NB4 (cell line): ENCODE measurements at regions not wholly inside any gene's neighbourhood (a gene's known extent, or its start where the extent isn't known, plus 50 kb on each side); places are given as distances from the start of the nearest gene placed in this dataset.

Experiments used
- DNase-seq: peaks from one replicate; pipeline ENCODE4 v3.0.0; 2010; ENCODE audit warnings: low read depth
- H3K4me3 ChIP-seq: one replicate; pipeline ENCODE4 v1.5.1; 2011; ENCODE audit warnings: mild to moderate bottlenecking, low read depth, low read length, moderate library complexity
- CTCF ChIP-seq: IDR thresholded peaks from one replicate; pipeline ENCODE4 v1.5.1; 2012; ENCODE audit warnings: low read depth, low read length
- MAX ChIP-seq: IDR thresholded peaks from 2 replicates; pipeline ENCODE4 v1.6.1; 2011; ENCODE audit warnings: low read depth, low read length
- MYC ChIP-seq: IDR thresholded peaks from 2 replicates; pipeline ENCODE4 v1.6.1; 2011; ENCODE audit warnings: low read depth, low read length
- POLR2A ChIP-seq: IDR thresholded peaks from 2 replicates; pipeline ENCODE4 v1.6.1; 2011; ENCODE audit warnings: mild to moderate bottlenecking; ENCODE audit not compliant: insufficient read length; ENCODE audit errors: extremely low read depth

GRCh38 chr9:121557581-121558447 lies 58.2 kb upstream of the GGTA1 start:
- TF ChIP-seq CTCF (no peak), MAX (peak; percentile 85), MYC (peak; percentile 80)
- H3K4me3 ChIP-seq, result no peak overlapping the region
- DNase-seq, result peak; percentile 91

GRCh38 chr9:121558473-121558872 lies 58.8 kb upstream of the GGTA1 start:
- TF ChIP-seq CTCF (no peak), MAX (no peak), POLR2A (no peak), MYC (no peak)
- peak; percentile 28 for DNase-seq
- H3K4me3 ChIP-seq, result no peak overlapping the region

DNA sequence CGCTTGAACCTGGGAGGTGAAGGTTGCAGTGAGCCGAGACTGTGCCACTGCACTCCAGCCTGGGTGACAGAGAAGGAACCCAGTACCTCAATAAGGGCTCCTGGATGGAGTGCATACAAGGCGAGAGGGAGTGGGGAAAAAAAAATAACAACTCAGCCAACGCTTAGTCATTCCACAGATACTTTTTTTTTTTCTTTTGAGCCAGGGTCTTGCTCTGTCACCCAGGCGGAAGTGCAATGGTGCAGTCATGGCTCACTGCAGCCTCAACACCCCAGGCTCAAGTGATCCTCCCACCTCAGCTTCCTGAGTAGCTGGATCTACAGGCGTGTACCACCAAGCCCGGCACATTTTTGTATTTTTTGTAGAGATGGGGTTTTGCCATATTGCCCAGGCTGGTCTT lies 59.5 kb upstream of the GGTA1 start:
- TF ChIP-seq MAX (no peak), POLR2A (no peak), MYC (no peak), CTCF (no peak)
- H3K4me3 ChIP-seq, result no peak overlapping the region
- DNase-seq, result peak; percentile 65

DNA sequence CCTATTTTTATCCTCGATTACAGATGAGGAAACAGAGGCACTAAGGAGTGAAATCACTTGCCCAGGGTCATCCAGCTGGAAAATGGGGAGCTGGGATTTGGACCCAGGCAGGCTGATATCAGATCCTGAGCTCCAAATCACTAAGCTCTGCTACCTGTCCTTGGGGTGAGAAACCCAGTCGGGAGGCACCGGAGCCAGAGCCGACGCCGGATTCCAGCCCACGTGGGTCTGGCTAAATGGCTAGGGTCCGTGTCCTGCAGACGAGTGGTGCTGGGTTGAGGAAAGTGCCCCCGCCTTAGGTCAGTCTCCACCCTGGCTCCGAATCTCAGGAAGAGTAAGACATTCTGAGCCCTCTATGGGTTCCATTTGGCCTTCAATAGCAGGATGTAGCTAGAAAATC lies 61.3 kb upstream of the GGTA1 start:
- no peak for DNase-seq
- no peak overlapping the region for H3K4me3 ChIP-seq
- TF ChIP-seq POLR2A (no peak), MYC (no peak), MAX (no peak), CTCF (no peak)

- no peak for TF ChIP-seq CTCF
- TF ChIP-seq MAX, result no peak
- TF ChIP-seq POLR2A, result no peak
- TF ChIP-seq MYC, result no peak
- DNase-seq, result no peak
- no peak overlapping the region for H3K4me3 ChIP-seq
Measured at GRCh38 chr9:121561385-121562222, 62.0 kb upstream of the GGTA1 start.
